ENCODE measurements at regions not wholly inside any gene's neighbourhood (a gene's known extent, or its start where the extent isn't known, plus 50 kb on each side); places are given as distances from the start of the nearest gene placed in this dataset.

DNA sequence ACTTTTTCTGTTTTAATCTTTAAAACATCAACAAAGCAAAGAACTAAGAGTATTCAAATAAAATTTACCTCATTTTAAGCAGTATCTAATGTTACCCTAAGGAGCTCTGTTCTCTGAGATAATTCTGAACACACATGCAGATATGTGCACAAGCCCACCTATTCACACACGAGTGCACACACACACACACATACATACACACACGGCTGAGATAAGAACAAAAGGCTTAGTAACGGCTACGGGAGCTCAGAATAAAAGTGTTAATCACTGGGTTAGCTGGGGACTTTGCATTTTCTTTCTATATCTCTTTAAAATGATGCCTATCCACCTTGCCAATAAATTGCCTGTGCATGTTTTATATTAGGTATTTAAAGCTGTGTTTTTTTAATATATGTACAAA is 1096.3 kb downstream of the GALC start:
- TF ChIP-seq CTCF (IDR thresholded peaks at IDR 0.05) (no peak), POLR2A (IDR thresholded peaks at IDR 0.05) (no peak)
- H3K27ac ChIP-seq, result no peak overlapping the region
- H3K36me3 ChIP-seq, result no peaks in the 10 kb centered on the region
- H3K9me3 ChIP-seq, result no peaks in the 10 kb centered on the region
- no peak overlapping the region for H3K4me3 ChIP-seq (replicated peaks in 1 of 3)
- no peak for DNase-seq
- 82 to 89% methylated on average over 4 of the region's 4 CpGs for WGBS, 2 donors
- H3K27me3 ChIP-seq, result no peaks in the 10 kb centered on the region
- no peaks in the 10 kb centered on the region for H3K4me1 ChIP-seq
- intact Hi-C loops (cut with DNase I), result no loop called here

GRCh38 chr14:86892152-86892956 is 1100.6 kb downstream of the GALC start:
- WGBS, 2 donors, result 59 to 61% methylated on average over 2 of the region's 2 CpGs
- Histone ChIP-seq H3K36me3 (no peaks in the 10 kb centered on the region), H3K4me1 (no peaks in the 10 kb centered on the region), H3K9me3 (no peaks in the 10 kb centered on the region), H3K4me3 (replicated peaks in 1 of 3) (no peak overlapping the region), H3K27me3 (no peaks in the 10 kb centered on the region), H3K27ac (no peak overlapping the region)
- intact Hi-C loops (cut with DNase I), result no loop called here
- DNase-seq, result no peak
- TF ChIP-seq CTCF (IDR thresholded peaks at IDR 0.05) (no peak), POLR2A (IDR thresholded peaks at IDR 0.05) (no peak)

GRCh38 chr14:86885280-86885679 is 1107.7 kb downstream of the GALC start:
- TF ChIP-seq POLR2A (IDR thresholded peaks at IDR 0.05), result no peak
- TF ChIP-seq CTCF (IDR thresholded peaks at IDR 0.05), result no peak
- intact Hi-C loops (cut with DNase I), result no loop called here
- Histone ChIP-seq H3K27ac (no peak overlapping the region), H3K4me1 (no peaks in the 10 kb centered on the region), H3K9me3 (no peaks in the 10 kb centered on the region), H3K4me3 (replicated peaks in 1 of 3) (no peak overlapping the region), H3K36me3 (no peaks in the 10 kb centered on the region), H3K27me3 (no peaks in the 10 kb centered on the region)
- DNase-seq, result no peak
- 86 to 96% methylated on average over 4 of the region's 4 CpGs for WGBS, 2 donors

- H3K4me3 ChIP-seq (replicated peaks in 1 of 3), result no peak overlapping the region
- H3K9me3 ChIP-seq, result no peaks in the 10 kb centered on the region
- no peak for DNase-seq
- no peaks in the 10 kb centered on the region for H3K4me1 ChIP-seq
- intact Hi-C loops (cut with DNase I), result no loop called here
- TF ChIP-seq POLR2A (IDR thresholded peaks at IDR 0.05), result no peak
- TF ChIP-seq CTCF (IDR thresholded peaks at IDR 0.05), result no peak
- H3K36me3 ChIP-seq, result no peaks in the 10 kb centered on the region
- no peaks in the 10 kb centered on the region for H3K27me3 ChIP-seq
- H3K27ac ChIP-seq, result no peak overlapping the region
Observed at GRCh38 chr14:86884498-86884897, 1108.5 kb downstream of the GALC start.

- 61 to 66% methylated on average over 3 of the region's 3 CpGs for WGBS, 2 donors
- intact Hi-C loops (cut with DNase I), result no loop called here
- DNase-seq, result no peak
- Histone ChIP-seq H3K27me3 (no peaks in the 10 kb centered on the region), H3K9me3 (no peaks in the 10 kb centered on the region), H3K27ac (no peak overlapping the region), H3K4me1 (no peaks in the 10 kb centered on the region), H3K4me3 (replicated peaks in 1 of 3) (no peak overlapping the region), H3K36me3 (no peaks in the 10 kb centered on the region)
- TF ChIP-seq POLR2A (IDR thresholded peaks at IDR 0.05) (no peak), CTCF (IDR thresholded peaks at IDR 0.05) (no peak)
Observed at GRCh38 chr14:86882818-86883217, 1110.2 kb downstream of the GALC start.

Measured in thyroid gland (tissue), 4 donors.